Aorta (tissue), 5 donors: ENCODE measurements at regions not wholly inside any gene's neighbourhood (a gene's known extent, or its start where the extent isn't known, plus 50 kb on each side); places are given as distances from the start of the nearest gene placed in this dataset.

Experiments used
- ATAC-seq: fragments of 200-7000 bp; cut with Tn5 transposase; one replicate; pipeline ENCODE4 v1.9.1; 2022; ENCODE audit warnings: moderate library complexity; ENCODE audit not compliant: low FRiP score
- DNase-seq, 2 donors: peaks; one replicate each; pipeline ENCODE4 v3.0.0-alpha.2; 2020
- H3K27ac ChIP-seq, 2 donors: one replicate each; pipeline ENCODE4 v1.5.1; 2013; ENCODE audit warnings: low read length in 2 of 2, mild to moderate bottlenecking in 2 of 2, moderate library complexity in 2 of 2, control low read depth in 1 of 2, inconsistent platforms in 1 of 2, low read depth in 1 of 2
- H3K27me3 ChIP-seq, 2 donors: one replicate each; pipeline ENCODE4 v1.6.1; 2013; ENCODE audit warnings: control low read depth in 1 of 2, low read length in 1 of 2, mild to moderate bottlenecking in 1 of 2, moderate library complexity in 1 of 2; ENCODE audit not compliant: insufficient read depth in 2 of 2, control insufficient read depth in 1 of 2
- H3K36me3 ChIP-seq, 2 donors: one replicate each; pipeline ENCODE4 v1.6.1; 2013; ENCODE audit warnings: control low read depth in 1 of 2, low read length in 1 of 2, mild to moderate bottlenecking in 1 of 2; ENCODE audit not compliant: insufficient read depth in 2 of 2, control insufficient read depth in 1 of 2
- H3K4me1 ChIP-seq, 2 donors: one replicate each; pipeline ENCODE4 v1.6.1; 2013; ENCODE audit warnings: low read length in 2 of 2, control low read depth in 1 of 2, mild to moderate bottlenecking in 1 of 2, moderate library complexity in 1 of 2; ENCODE audit not compliant: insufficient read depth in 2 of 2, control insufficient read depth in 1 of 2
- H3K4me3 ChIP-seq, 2 donors: one replicate each; pipeline ENCODE4 v1.5.1; 2013; ENCODE audit warnings: low read length in 2 of 2, control low read depth in 1 of 2, mild to moderate bottlenecking in 1 of 2
- H3K9me3 ChIP-seq: one replicate; pipeline ENCODE4 v1.6.1; 2013; ENCODE audit warnings: mild to moderate bottlenecking, low read length; ENCODE audit not compliant: control insufficient read depth
- WGBS, 2 donors: extraction: QIAGEN DNeasy Blood & Tissue Kit; methylation state at CpG; one replicate each; pipeline ENCODE4 v1.1.7; 2013; 5-methylcytosine and 5-hydroxymethylcytosine counted together
- intact Hi-C, 2 donors: fragments of 100-400 bp; cut with DNase I; formaldehyde crosslinking; loops; one replicate each; pipeline versions ENCODE4 v1.14.2 to v1.15.0; 2022
- donor health status: healthy with polysubstance abuse.
- donor health status: Bipolar disorder and iron deficiency.
- donor health status: DM: no; HTN: no; CAD: no.
- donor health status: DM: no; HTN: no; CAD: no.
- donor health status: DM: yes; HTN: yes; CAD: no.

DNA sequence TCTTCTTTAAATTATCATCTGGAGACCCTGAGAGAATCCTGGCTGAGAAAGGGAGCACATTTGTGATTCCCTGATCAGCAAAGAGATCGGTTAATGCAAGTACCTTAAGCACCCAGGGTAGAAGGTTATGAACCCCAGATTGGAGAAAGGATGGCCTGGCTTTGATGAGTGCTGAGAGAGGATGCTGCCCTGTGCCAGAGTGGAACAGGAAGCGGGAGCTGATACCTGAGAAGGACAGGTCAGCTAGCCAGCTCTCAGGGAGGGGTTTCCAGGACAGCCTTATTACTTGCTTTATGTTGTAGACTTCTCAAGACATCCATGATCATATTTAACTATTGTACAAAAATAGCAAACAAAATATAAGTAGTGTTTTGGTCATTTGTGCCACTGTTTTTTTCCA is 141.9 kb downstream of the GATB start:
- H3K36me3 ChIP-seq: no peaks in the 10 kb centered on the region
- H3K27ac ChIP-seq: no peak overlapping the region
- WGBS, 2 donors: 88 to 90% methylated on average over 2 of the region's 2 CpGs
- intact Hi-C loops: no loop called here
- H3K4me1 ChIP-seq: peaks cover 0 to 3% of the 10 kb centered on the region in 2 donors
- H3K27me3 ChIP-seq: no peaks in the 10 kb centered on the region
- H3K9me3 ChIP-seq: no peaks in the 10 kb centered on the region
- ATAC-seq: no peak
- no peak for DNase-seq
- H3K4me3 ChIP-seq: no peak overlapping the region

DNA sequence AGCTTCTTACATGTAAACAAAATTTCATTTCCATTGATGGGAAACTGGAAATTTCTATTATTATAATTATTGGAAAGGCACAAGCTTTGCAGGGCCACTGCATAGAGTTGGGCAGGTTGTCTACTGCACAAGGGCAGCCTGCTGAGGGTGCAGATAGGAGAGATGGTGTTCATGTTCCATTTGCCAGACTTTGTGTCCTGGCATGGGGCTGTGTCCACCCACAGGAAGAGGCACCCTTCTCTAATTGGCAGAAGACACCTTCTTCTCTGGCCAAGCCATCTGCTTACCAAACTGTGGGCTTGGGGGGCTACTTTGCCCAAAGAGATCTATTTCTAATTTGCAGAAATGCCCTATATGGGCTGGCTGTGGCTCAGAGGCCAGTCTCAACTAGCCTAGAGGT is 140.7 kb downstream of the GATB start:
- DNase-seq (no peak), ATAC-seq (no peak)
- H3K9me3 ChIP-seq: no peaks in the 10 kb centered on the region
- H3K4me1 ChIP-seq: peaks cover 0 to 3% of the 10 kb centered on the region in 2 donors
- H3K27me3 ChIP-seq: no peaks in the 10 kb centered on the region
- no peak overlapping the region for H3K27ac ChIP-seq
- no peaks in the 10 kb centered on the region for H3K36me3 ChIP-seq
- no peak overlapping the region for H3K4me3 ChIP-seq
- intact Hi-C loops: no loop called here
